ENCODE measurements at regions not wholly inside any gene's neighbourhood (a gene's known extent, or its start where the extent isn't known, plus 50 kb on each side); places are given as distances from the start of the nearest gene placed in this dataset.

DNA sequence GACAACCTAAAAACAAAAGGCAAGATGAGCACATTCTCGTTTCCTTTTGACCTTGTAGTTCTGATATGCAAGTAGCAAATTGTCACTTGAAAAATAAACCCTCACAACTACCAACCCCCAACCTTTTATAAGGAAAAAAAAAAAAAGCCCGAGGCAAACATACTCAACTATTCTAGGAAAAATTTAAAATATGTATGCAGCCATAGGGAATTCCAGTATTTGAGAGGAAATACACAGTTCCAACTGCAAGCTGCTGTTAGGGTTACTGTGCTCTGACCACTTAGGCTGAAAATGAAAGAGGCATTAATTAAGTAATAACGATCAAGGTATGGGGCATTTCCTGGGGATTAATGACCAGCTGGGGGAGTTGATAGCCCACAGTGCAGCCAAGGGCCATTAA, 281.9 kb upstream of the DPH6 start:
- Mint-ChIP-seq H3K36me3 (ENCODE audit: low read depth) (no peaks in the 10 kb centered on the region), H3K4me1 (peaks cover 5% of the 10 kb centered on the region), H3K9me3 (no peaks in the 10 kb centered on the region), H3K4me3 (no peak overlapping the region), H3K27me3 (ENCODE audit: low read depth, poor library complexity) (peaks cover 4% of the 10 kb centered on the region), H3K27ac (no peak overlapping the region)
- TF ChIP-seq, protein P1, sequence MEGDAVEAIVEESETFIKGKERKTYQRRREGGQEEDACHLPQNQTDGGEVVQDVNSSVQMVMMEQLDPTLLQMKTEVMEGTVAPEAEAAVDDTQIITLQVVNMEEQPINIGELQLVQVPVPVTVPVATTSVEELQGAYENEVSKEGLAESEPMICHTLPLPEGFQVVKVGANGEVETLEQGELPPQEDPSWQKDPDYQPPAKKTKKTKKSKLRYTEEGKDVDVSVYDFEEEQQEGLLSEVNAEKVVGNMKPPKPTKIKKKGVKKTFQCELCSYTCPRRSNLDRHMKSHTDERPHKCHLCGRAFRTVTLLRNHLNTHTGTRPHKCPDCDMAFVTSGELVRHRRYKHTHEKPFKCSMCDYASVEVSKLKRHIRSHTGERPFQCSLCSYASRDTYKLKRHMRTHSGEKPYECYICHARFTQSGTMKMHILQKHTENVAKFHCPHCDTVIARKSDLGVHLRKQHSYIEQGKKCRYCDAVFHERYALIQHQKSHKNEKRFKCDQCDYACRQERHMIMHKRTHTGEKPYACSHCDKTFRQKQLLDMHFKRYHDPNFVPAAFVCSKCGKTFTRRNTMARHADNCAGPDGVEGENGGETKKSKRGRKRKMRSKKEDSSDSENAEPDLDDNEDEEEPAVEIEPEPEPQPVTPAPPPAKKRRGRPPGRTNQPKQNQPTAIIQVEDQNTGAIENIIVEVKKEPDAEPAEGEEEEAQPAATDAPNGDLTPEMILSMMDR (IDR thresholded peaks at IDR 0.05), result no peak
- no peak for DNase-seq

DNA sequence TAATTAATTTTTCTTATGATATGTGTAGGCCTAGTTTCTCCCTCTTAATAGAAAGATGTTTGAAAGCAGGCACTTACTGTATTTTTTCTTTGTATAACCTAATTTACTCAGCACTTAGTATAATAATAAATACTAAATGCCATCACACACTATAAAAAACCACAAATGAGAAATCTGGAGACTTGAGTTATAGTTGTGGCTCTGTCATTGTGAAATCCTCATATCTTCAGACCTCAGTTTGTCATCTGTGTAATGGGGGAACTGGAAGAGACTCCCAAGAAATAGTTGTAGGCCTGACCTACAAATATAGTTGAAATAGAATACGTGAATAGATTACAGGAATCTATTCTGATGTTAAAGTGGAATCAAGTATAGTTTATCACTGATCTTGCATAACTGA, 287.6 kb upstream of the DPH6 start:
- Mint-ChIP-seq H3K27ac (no peak overlapping the region), H3K36me3 (ENCODE audit: low read depth) (no peaks in the 10 kb centered on the region), H3K27me3 (ENCODE audit: low read depth, poor library complexity) (no peaks in the 10 kb centered on the region), H3K9me3 (no peaks in the 10 kb centered on the region), H3K4me1 (peaks cover 2% of the 10 kb centered on the region), H3K4me3 (no peak overlapping the region)
- no peak for DNase-seq
- TF ChIP-seq, protein P1 (IDR thresholded peaks at IDR 0.05), result no peak

DNA sequence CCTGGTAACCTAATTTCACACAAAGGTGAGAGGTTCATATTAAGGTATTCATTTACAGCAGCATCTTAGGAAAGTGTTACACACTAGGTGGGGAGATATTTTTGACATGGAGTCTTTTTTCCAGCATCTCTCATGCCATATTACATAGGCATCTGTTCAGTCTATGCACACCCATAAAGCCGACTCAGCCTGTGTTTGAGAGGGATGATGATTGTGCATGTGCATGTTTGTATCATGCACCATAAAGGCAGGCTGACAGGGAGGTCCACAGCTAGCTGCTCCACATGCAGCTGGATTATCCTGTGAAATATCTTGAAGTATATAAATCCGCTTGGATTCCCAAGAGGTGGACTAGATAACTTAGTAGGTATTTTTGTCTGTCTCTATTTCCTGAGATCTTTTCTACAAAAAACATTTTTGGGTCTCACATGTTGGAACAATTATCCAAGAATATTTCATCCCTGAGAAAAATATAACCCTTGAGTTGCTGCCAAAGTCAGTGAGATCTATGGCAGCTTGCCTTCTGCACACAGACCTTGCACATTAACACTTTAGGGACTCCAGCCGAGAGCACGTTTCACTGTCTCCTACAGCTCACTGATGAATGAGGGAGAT, 288.4 kb upstream of the DPH6 start:
- Mint-ChIP-seq H3K4me3 (no peak overlapping the region), H3K9me3 (no peaks in the 10 kb centered on the region), H3K27ac (no peak overlapping the region), H3K27me3 (ENCODE audit: low read depth, poor library complexity) (no peaks in the 10 kb centered on the region), H3K36me3 (ENCODE audit: low read depth) (no peaks in the 10 kb centered on the region), H3K4me1 (peaks cover 8% of the 10 kb centered on the region)
- DNase-seq, result no peak
- TF ChIP-seq, protein P1 (IDR thresholded peaks at IDR 0.05), result no peak

DNA sequence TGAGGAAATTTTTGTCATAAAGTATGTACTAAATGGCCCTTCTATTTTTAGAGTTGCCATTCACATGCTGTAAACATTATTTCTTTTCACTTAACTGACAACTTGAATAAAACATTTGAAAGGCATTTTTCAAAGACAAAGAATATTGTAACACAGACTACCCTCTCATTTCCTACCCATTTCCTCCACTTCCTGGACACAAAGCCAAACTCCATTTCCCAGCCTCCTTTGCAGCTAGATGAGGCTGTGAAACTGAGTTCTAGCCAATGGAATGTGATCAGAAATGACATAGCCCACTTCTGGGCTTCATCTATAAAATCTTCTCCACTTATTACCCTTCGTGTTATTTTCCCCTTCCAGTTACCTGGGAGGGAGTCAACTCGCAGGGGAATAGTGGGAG, 288.9 kb upstream of the DPH6 start:
- TF ChIP-seq, protein P1 (IDR thresholded peaks at IDR 0.05), result no peak
- Mint-ChIP-seq H3K27ac (no peak overlapping the region), H3K4me1 (peaks cover 11% of the 10 kb centered on the region), H3K27me3 (ENCODE audit: low read depth, poor library complexity) (no peaks in the 10 kb centered on the region), H3K9me3 (no peaks in the 10 kb centered on the region), H3K36me3 (ENCODE audit: low read depth) (no peaks in the 10 kb centered on the region), H3K4me3 (no peak overlapping the region)
- DNase-seq, result no peak

DNA sequence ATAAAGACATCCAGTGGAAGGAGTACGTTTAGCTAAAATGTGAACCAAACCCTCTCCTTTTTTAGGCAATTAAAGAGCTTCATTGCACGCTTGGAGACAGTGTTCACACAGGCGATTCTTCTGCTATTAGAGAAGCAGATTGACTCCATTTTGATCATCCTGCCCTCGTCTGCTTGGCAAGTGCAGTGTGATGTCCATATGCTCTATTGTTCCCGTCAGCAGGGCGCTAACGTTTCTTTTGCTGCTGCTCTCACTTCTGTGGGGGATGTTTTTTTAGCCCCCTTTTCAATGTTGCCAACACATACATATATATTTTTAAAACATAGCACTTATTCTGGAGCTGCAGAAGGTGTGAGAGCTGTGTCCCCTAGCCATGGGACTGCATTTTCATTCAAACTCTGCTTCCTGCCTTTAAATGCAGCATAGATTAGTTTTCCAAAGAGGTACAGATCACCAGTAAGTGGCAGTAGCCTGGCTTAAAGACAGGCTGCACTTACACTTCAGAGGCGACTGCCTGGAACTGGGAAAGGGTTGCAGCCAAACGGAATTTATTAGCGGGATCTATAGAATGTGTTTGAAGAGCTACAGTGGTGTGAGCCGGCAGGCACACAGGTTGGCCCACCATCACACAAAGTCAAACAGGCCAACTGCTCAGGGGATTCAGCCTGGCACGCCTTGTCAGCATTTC, 292.6 kb upstream of the DPH6 start:
- Mint-ChIP-seq H3K27me3 (ENCODE audit: low read depth, poor library complexity) (no peaks in the 10 kb centered on the region), H3K27ac (no peak overlapping the region), H3K4me3 (no peak overlapping the region), H3K9me3 (no peaks in the 10 kb centered on the region), H3K4me1 (peaks cover 38% of the 10 kb centered on the region), H3K36me3 (ENCODE audit: low read depth) (no peaks in the 10 kb centered on the region)
- no peak for DNase-seq
- TF ChIP-seq, protein P1 (IDR thresholded peaks at IDR 0.05), result no peak

DNA sequence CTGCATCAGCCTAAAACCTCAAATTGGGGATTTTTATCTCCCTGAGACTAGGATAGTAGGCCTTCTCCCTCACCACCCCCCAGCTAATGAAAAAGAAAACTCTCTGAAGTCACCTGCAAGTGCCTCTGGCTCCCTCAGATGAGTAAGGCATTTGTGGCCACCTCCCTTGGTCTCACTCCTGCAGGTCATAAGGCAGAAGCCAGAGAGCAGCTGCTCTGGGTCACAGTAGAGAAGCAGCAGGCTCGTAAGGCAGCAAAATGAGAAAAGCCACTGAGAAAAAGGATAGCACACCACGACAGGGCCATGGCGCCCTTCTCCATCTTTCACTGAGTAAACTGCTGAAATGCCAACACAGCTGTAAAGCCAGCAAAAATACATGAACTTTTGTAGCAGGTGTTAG, 296.7 kb upstream of the DPH6 start:
- H3K36me3 Mint-ChIP-seq (ENCODE audit: low read depth), result no peaks in the 10 kb centered on the region
- TF ChIP-seq, protein P1 (IDR thresholded peaks at IDR 0.05), result no peak
- DNase-seq, result no peak

More for the DNA sequence above, 296.7 kb upstream of the DPH6 start:
- no peak overlapping the region for H3K4me3 Mint-ChIP-seq
- peaks cover 46% of the 10 kb centered on the region for H3K4me1 Mint-ChIP-seq
- H3K27me3 Mint-ChIP-seq (ENCODE audit: low read depth, poor library complexity), result no peaks in the 10 kb centered on the region
- H3K27ac Mint-ChIP-seq, result peak overlapping the region; percentile 14
- no peaks in the 10 kb centered on the region for H3K9me3 Mint-ChIP-seq
